Hepatocyte (in vitro differentiated cells): ENCODE measurements at regions not wholly inside any gene's neighbourhood (a gene's known extent, or its start where the extent isn't known, plus 50 kb on each side); places are given as distances from the start of the nearest gene placed in this dataset.

Experiments used
- DNase-seq: peaks from one replicate; pipeline ENCODE4 v3.0.0-alpha.2; 2016; ENCODE audit warnings: low spot score
- H2AFZ ChIP-seq: fragments of 200-600 bp; sonication (generic); 2 replicates; pipeline ENCODE4 v1.6.0; 2016; ENCODE audit warnings: antibody characterized with exemption, mild to moderate bottlenecking
- H3K27ac ChIP-seq: fragments of 200-600 bp; sonication (generic); 2 replicates; pipeline ENCODE4 v1.5.1; 2016; ENCODE audit warnings: mild to moderate bottlenecking
- H3K27me3 ChIP-seq: fragments of 200-600 bp; sonication (generic); 2 replicates; pipeline ENCODE4 v1.6.1; 2016
- H3K36me3 ChIP-seq: fragments of 200-600 bp; sonication (generic); replicated peaks from 2 replicates; pipeline ENCODE4 v1.5.1; 2016; ENCODE audit warnings: low read depth; ENCODE audit not compliant: insufficient read depth
- H3K4me1 ChIP-seq: fragments of 200-600 bp; sonication (generic); 2 replicates; pipeline ENCODE4 v1.5.1; 2016; ENCODE audit warnings: mild to moderate bottlenecking, moderate library complexity; ENCODE audit not compliant: insufficient read depth
- H3K4me2 ChIP-seq: fragments of 200-600 bp; sonication (generic); 2 replicates; pipeline ENCODE4 v1.6.0; 2016
- H3K4me3 ChIP-seq: fragments of 200-600 bp; sonication (generic); 2 replicates; pipeline ENCODE4 v1.5.1; 2016; ENCODE audit warnings: mild to moderate bottlenecking
- H3K79me2 ChIP-seq: fragments of 200-600 bp; sonication (generic); 2 replicates; pipeline ENCODE4 v1.6.0; 2017; ENCODE audit warnings: mild to moderate bottlenecking
- H3K9me2 ChIP-seq: fragments of 200-600 bp; sonication (generic); replicated peaks from 2 replicates; pipeline ENCODE4 v1.6.0; 2017; ENCODE audit warnings: mild to moderate bottlenecking; ENCODE audit not compliant: insufficient read depth
- H3K9me3 ChIP-seq: fragments of 200-600 bp; sonication (generic); 2 replicates; pipeline ENCODE4 v1.5.1; 2016; ENCODE audit warnings: low read depth, mild to moderate bottlenecking
- H4K20me1 ChIP-seq: fragments of 200-600 bp; sonication (generic); 2 replicates; pipeline ENCODE4 v1.6.0; 2016; ENCODE audit warnings: mild to moderate bottlenecking; ENCODE audit not compliant: insufficient read depth, poor library complexity, severe bottlenecking
- EZH2 ChIP-seq: fragments of 200-600 bp; sonication (generic); IDR thresholded peaks from 2 replicates; pipeline ENCODE4 v1.6.1; 2016; ENCODE audit warnings: antibody characterized with exemption, mild to moderate bottlenecking, borderline replicate concordance
- EZH2phosphoT487 ChIP-seq: fragments of 200-600 bp; sonication (generic); IDR thresholded peaks from one replicate; pipeline ENCODE4 v1.6.1; 2018; ENCODE audit warnings: antibody characterized with exemption, mild to moderate bottlenecking, low read depth, moderate library complexity; ENCODE audit not compliant: unreplicated experiment, severe bottlenecking
- WGBS: methylation state at CpG from one replicate; pipeline ENCODE4 v1.1.6; 2016; ENCODE audit warnings: low lambda C conversion rate; ENCODE audit errors: missing lambda C conversion rate; 5-methylcytosine and 5-hydroxymethylcytosine counted together
- TF ChIP-seq, protein P1 (sequence below): fragments of 200-600 bp; sonication (generic); IDR thresholded peaks from 2 replicates; pipeline ENCODE4 v1.5.1; 2016; ENCODE audit warnings: antibody characterized with exemption, mild to moderate bottlenecking; ENCODE audit not compliant: poor library complexity

DNA sequence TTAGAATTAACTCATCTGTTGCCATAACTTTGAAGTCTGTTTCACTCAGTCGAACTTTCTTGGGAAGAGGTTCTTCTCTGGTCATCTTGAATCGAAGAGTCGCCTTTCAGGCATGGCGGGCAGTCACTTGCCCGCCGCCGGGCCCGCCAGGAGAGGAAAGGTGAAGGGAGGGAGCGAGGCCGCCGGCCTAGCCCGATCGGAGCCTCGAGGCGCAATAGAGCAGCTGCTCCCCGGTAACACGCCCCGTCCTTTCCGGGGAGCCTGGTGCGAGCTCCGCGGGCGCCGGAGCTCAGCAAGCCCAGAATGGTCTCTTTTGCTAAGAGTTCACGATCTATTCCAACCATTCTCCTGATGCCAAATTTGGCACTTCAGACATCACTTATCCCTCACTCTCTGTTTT lies 591.8 kb downstream of the TFAP2B start:
- Histone ChIP-seq H3K9me2 (no peaks in the 10 kb centered on the region), H3K79me2 (no peaks in the 10 kb centered on the region), H3K27ac (no peak overlapping the region), H3K4me1 (no peaks in the 10 kb centered on the region), H3K36me3 (no peaks in the 10 kb centered on the region), H4K20me1 (no peaks in the 10 kb centered on the region), H3K9me3 (no peaks in the 10 kb centered on the region), H3K27me3 (no peaks in the 10 kb centered on the region), H3K4me2 (no peak overlapping the region), H3K4me3 (no peak overlapping the region), H2AFZ (no peak overlapping the region)
- WGBS, result 96% methylated on average over 19 of the region's 25 CpGs
- TF ChIP-seq, protein P1, sequence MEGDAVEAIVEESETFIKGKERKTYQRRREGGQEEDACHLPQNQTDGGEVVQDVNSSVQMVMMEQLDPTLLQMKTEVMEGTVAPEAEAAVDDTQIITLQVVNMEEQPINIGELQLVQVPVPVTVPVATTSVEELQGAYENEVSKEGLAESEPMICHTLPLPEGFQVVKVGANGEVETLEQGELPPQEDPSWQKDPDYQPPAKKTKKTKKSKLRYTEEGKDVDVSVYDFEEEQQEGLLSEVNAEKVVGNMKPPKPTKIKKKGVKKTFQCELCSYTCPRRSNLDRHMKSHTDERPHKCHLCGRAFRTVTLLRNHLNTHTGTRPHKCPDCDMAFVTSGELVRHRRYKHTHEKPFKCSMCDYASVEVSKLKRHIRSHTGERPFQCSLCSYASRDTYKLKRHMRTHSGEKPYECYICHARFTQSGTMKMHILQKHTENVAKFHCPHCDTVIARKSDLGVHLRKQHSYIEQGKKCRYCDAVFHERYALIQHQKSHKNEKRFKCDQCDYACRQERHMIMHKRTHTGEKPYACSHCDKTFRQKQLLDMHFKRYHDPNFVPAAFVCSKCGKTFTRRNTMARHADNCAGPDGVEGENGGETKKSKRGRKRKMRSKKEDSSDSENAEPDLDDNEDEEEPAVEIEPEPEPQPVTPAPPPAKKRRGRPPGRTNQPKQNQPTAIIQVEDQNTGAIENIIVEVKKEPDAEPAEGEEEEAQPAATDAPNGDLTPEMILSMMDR, result no peak
- TF ChIP-seq EZH2phosphoT487 (no peak), EZH2 (no peak)
- no peak for DNase-seq

DNA sequence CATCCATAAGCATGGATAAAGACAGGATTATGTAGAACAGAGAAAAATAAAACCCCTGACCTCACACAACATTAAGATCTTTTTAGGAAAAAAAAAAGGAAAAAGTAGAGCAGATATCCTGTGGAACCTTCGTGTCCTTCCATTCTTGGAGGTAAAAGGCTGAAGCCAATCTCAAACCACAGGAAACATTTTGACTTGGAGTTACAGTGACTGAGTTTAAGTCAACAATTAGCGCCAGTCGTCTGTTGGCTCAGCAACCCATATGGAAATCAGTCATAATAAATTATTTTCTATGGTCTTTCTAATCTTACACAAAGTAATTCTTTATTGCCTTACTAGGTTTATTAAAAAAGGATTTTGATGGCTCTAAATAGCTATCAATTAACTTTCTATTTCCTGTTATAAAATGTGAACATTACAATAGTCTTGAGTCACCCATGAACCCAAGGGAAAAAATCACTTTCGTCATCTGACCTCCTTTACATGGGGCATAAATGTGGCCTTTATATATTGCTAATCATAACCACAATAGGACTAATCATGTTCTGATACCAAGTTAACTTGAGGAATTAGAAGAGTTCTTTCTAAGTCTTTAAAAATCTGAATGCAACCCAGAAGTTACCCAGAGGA lies 592.9 kb downstream of the TFAP2B start:
- Histone ChIP-seq H3K4me2 (no peak overlapping the region), H3K36me3 (no peaks in the 10 kb centered on the region), H3K9me3 (no peaks in the 10 kb centered on the region), H4K20me1 (no peaks in the 10 kb centered on the region), H3K79me2 (no peaks in the 10 kb centered on the region), H3K27ac (no peak overlapping the region), H3K27me3 (no peaks in the 10 kb centered on the region), H3K9me2 (no peaks in the 10 kb centered on the region), H3K4me1 (no peaks in the 10 kb centered on the region), H2AFZ (no peak overlapping the region), H3K4me3 (no peak overlapping the region)
- TF ChIP-seq, protein P1, result no peak
- no peak for TF ChIP-seq EZH2
- no peak for TF ChIP-seq EZH2phosphoT487
- no peak for DNase-seq
- 73% methylated on average over 4 of the region's 4 CpGs for WGBS

DNA sequence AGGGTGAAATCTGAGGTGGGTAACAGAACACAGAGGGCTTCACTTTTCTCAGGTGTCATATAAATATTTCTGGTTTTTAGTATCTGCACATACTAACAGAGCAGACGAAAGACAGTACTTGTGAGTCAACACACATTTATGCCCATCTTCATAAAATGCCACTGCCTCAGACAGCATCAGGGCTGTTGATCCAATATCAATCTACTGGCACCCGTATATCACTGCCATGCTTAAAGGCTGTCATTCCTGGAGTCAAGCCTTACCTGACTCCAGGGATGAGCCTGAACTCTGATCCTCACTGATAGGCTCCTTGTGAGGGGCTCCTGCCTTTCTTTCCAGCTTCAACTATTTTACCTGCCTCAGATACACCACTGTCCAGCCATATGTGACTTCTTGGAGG lies 595.7 kb downstream of the TFAP2B start:
- Histone ChIP-seq H2AFZ (no peak overlapping the region), H3K27ac (no peak overlapping the region), H4K20me1 (no peaks in the 10 kb centered on the region), H3K36me3 (no peaks in the 10 kb centered on the region), H3K9me3 (no peaks in the 10 kb centered on the region), H3K9me2 (no peaks in the 10 kb centered on the region), H3K4me1 (no peaks in the 10 kb centered on the region), H3K4me3 (no peak overlapping the region), H3K79me2 (no peaks in the 10 kb centered on the region), H3K27me3 (no peaks in the 10 kb centered on the region), H3K4me2 (no peak overlapping the region)
- no peak for DNase-seq
- WGBS, result 73% methylated on average over 2 of the region's 2 CpGs
- TF ChIP-seq EZH2 (no peak), EZH2phosphoT487 (no peak)
- TF ChIP-seq, protein P1, result no peak

DNA sequence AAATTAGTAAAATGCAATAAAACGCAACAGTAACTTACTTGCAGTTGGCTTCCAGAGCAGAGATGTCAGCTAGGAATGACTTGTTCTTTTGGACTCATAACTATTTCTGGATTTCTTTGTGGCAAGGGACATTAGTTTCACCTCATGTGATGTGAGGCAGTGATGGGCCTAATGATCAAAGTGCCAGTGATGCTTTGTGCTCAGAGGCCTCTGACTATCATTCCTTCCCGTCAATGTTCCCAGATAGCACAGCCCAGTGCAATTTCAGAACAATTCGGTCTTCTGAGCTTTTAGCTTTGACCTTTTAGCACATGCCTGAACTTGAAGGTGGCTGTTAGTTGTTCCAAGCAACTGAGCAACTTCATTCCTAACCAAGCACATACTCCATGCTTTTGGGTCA lies 596.8 kb downstream of the TFAP2B start:
- TF ChIP-seq, protein P1, result no peak
- TF ChIP-seq EZH2phosphoT487, result no peak
- no peak for TF ChIP-seq EZH2
- H3K27ac ChIP-seq, result no peak overlapping the region
- no peak overlapping the region for H3K4me2 ChIP-seq
- no peaks in the 10 kb centered on the region for H3K9me3 ChIP-seq
- no peaks in the 10 kb centered on the region for H3K9me2 ChIP-seq
- no peaks in the 10 kb centered on the region for H3K4me1 ChIP-seq
- H2AFZ ChIP-seq, result no peak overlapping the region
- H3K4me3 ChIP-seq, result no peak overlapping the region
- no peaks in the 10 kb centered on the region for H3K27me3 ChIP-seq
- no peaks in the 10 kb centered on the region for H3K36me3 ChIP-seq
- H4K20me1 ChIP-seq, result no peaks in the 10 kb centered on the region
- 82% methylated on average over 3 of the region's 3 CpGs for WGBS
- DNase-seq, result no peak
- H3K79me2 ChIP-seq, result no peaks in the 10 kb centered on the region
